A549 (cell line): ENCODE measurements at regions not wholly inside any gene's neighbourhood (a gene's known extent, or its start where the extent isn't known, plus 50 kb on each side); places are given as distances from the start of the nearest gene placed in this dataset.

Source experiments
- CTCF ChIP-seq: fragments of >200 bp; sonication (Bioruptor Twin); formaldehyde crosslinking; IDR thresholded peaks from 3 replicates; pipeline ENCODE4 v1.5.1; 2016
- JUN ChIP-seq, 2 experiments: fragments of >200 bp; sonication (Bioruptor Twin); formaldehyde crosslinking; IDR thresholded peaks; 2 replicates in 1 of 2; 3 replicates in 1 of 2; pipeline ENCODE4 v1.6.1; 2016 to 2017
- MAX ChIP-seq: IDR thresholded peaks from 2 replicates; pipeline ENCODE4 v1.6.1; 2012
- NFE2L2 ChIP-seq: fragments of 150-350 bp; conservative IDR thresholded peaks from 2 replicates; pipeline ENCODE4 v1.6.1; 2014; ENCODE audit warnings: low read length
- RAD21 ChIP-seq, 2 experiments: fragments of >200 bp in 1 of 2; sonication (Bioruptor Twin) in 1 of 2; formaldehyde crosslinking in 1 of 2; IDR thresholded peaks in 1 of 2; conservative IDR thresholded peaks in 1 of 2; 2 replicates in 1 of 2; 3 replicates in 1 of 2; pipeline ENCODE4 v1.6.1; 2012 to 2018; ENCODE audit warnings: inconsistent platforms in 1 of 2

- TF ChIP-seq CTCF, result no peak
- TF ChIP-seq JUN (IDR thresholded peaks at IDR 0.05), result no peak
- TF ChIP-seq RAD21 (conservative IDR thresholded peaks at IDR 0.05 in 1 of 2, IDR thresholded peaks at IDR 0.05 in 1 of 2), result no peak
- no peak for TF ChIP-seq MAX
- no peak for TF ChIP-seq NFE2L2
Measured at GRCh38 chr9:105884416-105884815, 190.1 kb downstream of the TMEM38B start.
